ENCODE measurements at regions not wholly inside any gene's neighbourhood (a gene's known extent, or its start where the extent isn't known, plus 50 kb on each side); places are given as distances from the start of the nearest gene placed in this dataset.
"Not testable (repeated sequence)": the region's sequence is repeated elsewhere in the genome, so short reads cannot be mapped to it uniquely, and the experiment has no call there.

GRCh38 chr2:91536109-91536508 is 2844.6 kb downstream of the RPIA start:
- H3K27me3 ChIP-seq (ENCODE audit: control insufficient read depth in 2 of 2, insufficient read depth in 2 of 2, low read length in 2 of 2); H3K4me2 ChIP-seq (replicated peaks; ENCODE audit: extremely low read depth, low read length, poor library complexity, severe bottlenecking); H2AFZ ChIP-seq (ENCODE audit: insufficient read depth, low read depth, low read length, poor library complexity, severe bottlenecking); H3K36me3 Mint-ChIP-seq; H3K27ac ChIP-seq (ENCODE audit: low read depth in 1 of 2, low read length in 2 of 2); H3K27me3 Mint-ChIP-seq (ENCODE audit: low read depth in 3 of 3); DNase-seq; H3K4me3 ChIP-seq (replicated peaks in 1 of 3; ENCODE audit: low read depth in 2 of 3, low read length in 3 of 3); H4K20me1 ChIP-seq (ENCODE audit: insufficient read depth, low read length); H3K9me3 Mint-ChIP-seq; H3K27ac Mint-ChIP-seq; intact Hi-C loops (cut with micrococcal nuclease); H3K4me3 Mint-ChIP-seq; H3K9ac ChIP-seq (ENCODE audit: insufficient read depth, low read length, poor library complexity, severe bottlenecking); H3K4me1 Mint-ChIP-seq; H3K4me1 ChIP-seq (ENCODE audit: control insufficient read depth in 1 of 2, insufficient read depth in 2 of 2, low read length in 2 of 2); H3K9me3 ChIP-seq (replicated peaks in 1 of 2; ENCODE audit: control insufficient read depth in 1 of 2, insufficient read depth in 1 of 2, low read length in 2 of 2); H3K36me3 ChIP-seq (replicated peaks in 1 of 2; ENCODE audit: control insufficient read depth in 1 of 2, insufficient read depth in 2 of 2, low read length in 2 of 2); H3K79me2 ChIP-seq (ENCODE audit: insufficient read depth, low read length): not testable (repeated sequence)
- no CpG with 5 or more reads among the region's 7 CpGs for WGBS (ENCODE audit: insufficient coverage)

- H3K27ac Mint-ChIP-seq; H3K27ac ChIP-seq (ENCODE audit: low read depth in 1 of 2, low read length in 2 of 2); H4K20me1 ChIP-seq (ENCODE audit: insufficient read depth, low read length); H3K9ac ChIP-seq (ENCODE audit: insufficient read depth, low read length, poor library complexity, severe bottlenecking); H3K36me3 ChIP-seq (replicated peaks in 1 of 2; ENCODE audit: control insufficient read depth in 1 of 2, insufficient read depth in 2 of 2, low read length in 2 of 2); H3K4me3 ChIP-seq (replicated peaks in 1 of 3; ENCODE audit: low read depth in 2 of 3, low read length in 3 of 3); H3K36me3 Mint-ChIP-seq; H3K79me2 ChIP-seq (ENCODE audit: insufficient read depth, low read length); H3K9me3 ChIP-seq (replicated peaks in 1 of 2; ENCODE audit: control insufficient read depth in 1 of 2, insufficient read depth in 1 of 2, low read length in 2 of 2); H2AFZ ChIP-seq (ENCODE audit: insufficient read depth, low read depth, low read length, poor library complexity, severe bottlenecking); H3K4me2 ChIP-seq (replicated peaks; ENCODE audit: extremely low read depth, low read length, poor library complexity, severe bottlenecking); H3K4me1 Mint-ChIP-seq; H3K27me3 ChIP-seq (ENCODE audit: control insufficient read depth in 2 of 2, insufficient read depth in 2 of 2, low read length in 2 of 2); H3K4me3 Mint-ChIP-seq; H3K27me3 Mint-ChIP-seq (ENCODE audit: low read depth in 3 of 3); intact Hi-C loops (cut with micrococcal nuclease); DNase-seq; H3K4me1 ChIP-seq (ENCODE audit: control insufficient read depth in 1 of 2, insufficient read depth in 2 of 2, low read length in 2 of 2); H3K9me3 Mint-ChIP-seq: not testable (repeated sequence)
- 84% methylated on average over 7 of the region's 17 CpGs for WGBS (ENCODE audit: insufficient coverage)
These were observed 2845.2 kb downstream of the RPIA start for GRCh38 chr2:91536549-91537263.

GRCh38 chr2:91549316-91549715 is 2857.8 kb downstream of the RPIA start:
- H3K27me3 ChIP-seq (ENCODE audit: control insufficient read depth in 2 of 2, insufficient read depth in 2 of 2, low read length in 2 of 2); H3K79me2 ChIP-seq (ENCODE audit: insufficient read depth, low read length); DNase-seq; H3K27me3 Mint-ChIP-seq (ENCODE audit: low read depth in 3 of 3); intact Hi-C loops (cut with micrococcal nuclease); H3K4me2 ChIP-seq (replicated peaks; ENCODE audit: extremely low read depth, low read length, poor library complexity, severe bottlenecking); H3K4me1 Mint-ChIP-seq; H3K36me3 ChIP-seq (replicated peaks in 1 of 2; ENCODE audit: control insufficient read depth in 1 of 2, insufficient read depth in 2 of 2, low read length in 2 of 2); H3K9ac ChIP-seq (ENCODE audit: insufficient read depth, low read length, poor library complexity, severe bottlenecking); H3K4me3 ChIP-seq (replicated peaks in 1 of 3; ENCODE audit: low read depth in 2 of 3, low read length in 3 of 3); H3K9me3 Mint-ChIP-seq; H3K4me3 Mint-ChIP-seq; H2AFZ ChIP-seq (ENCODE audit: insufficient read depth, low read depth, low read length, poor library complexity, severe bottlenecking); H3K36me3 Mint-ChIP-seq; H4K20me1 ChIP-seq (ENCODE audit: insufficient read depth, low read length); H3K27ac Mint-ChIP-seq; H3K9me3 ChIP-seq (replicated peaks in 1 of 2; ENCODE audit: control insufficient read depth in 1 of 2, insufficient read depth in 1 of 2, low read length in 2 of 2); H3K27ac ChIP-seq (ENCODE audit: low read depth in 1 of 2, low read length in 2 of 2); H3K4me1 ChIP-seq (ENCODE audit: control insufficient read depth in 1 of 2, insufficient read depth in 2 of 2, low read length in 2 of 2): not testable (repeated sequence)
- WGBS (ENCODE audit: insufficient coverage) = 87% methylated on average over 6 of the region's 6 CpGs

GRCh38 chr2:91558234-91558633 is 2866.8 kb downstream of the RPIA start:
- H3K27ac Mint-ChIP-seq; H3K4me3 Mint-ChIP-seq; H3K27ac ChIP-seq (ENCODE audit: low read depth in 1 of 2, low read length in 2 of 2); H3K4me1 Mint-ChIP-seq; H4K20me1 ChIP-seq (ENCODE audit: insufficient read depth, low read length); H3K4me3 ChIP-seq (replicated peaks in 1 of 3; ENCODE audit: low read depth in 2 of 3, low read length in 3 of 3); intact Hi-C loops (cut with micrococcal nuclease); H3K79me2 ChIP-seq (ENCODE audit: insufficient read depth, low read length); DNase-seq; H3K4me2 ChIP-seq (replicated peaks; ENCODE audit: extremely low read depth, low read length, poor library complexity, severe bottlenecking); H3K4me1 ChIP-seq (ENCODE audit: control insufficient read depth in 1 of 2, insufficient read depth in 2 of 2, low read length in 2 of 2); H3K9me3 Mint-ChIP-seq; H3K9me3 ChIP-seq (replicated peaks in 1 of 2; ENCODE audit: control insufficient read depth in 1 of 2, insufficient read depth in 1 of 2, low read length in 2 of 2); H2AFZ ChIP-seq (ENCODE audit: insufficient read depth, low read depth, low read length, poor library complexity, severe bottlenecking); H3K27me3 Mint-ChIP-seq (ENCODE audit: low read depth in 3 of 3); H3K36me3 ChIP-seq (replicated peaks in 1 of 2; ENCODE audit: control insufficient read depth in 1 of 2, insufficient read depth in 2 of 2, low read length in 2 of 2); H3K9ac ChIP-seq (ENCODE audit: insufficient read depth, low read length, poor library complexity, severe bottlenecking); H3K27me3 ChIP-seq (ENCODE audit: control insufficient read depth in 2 of 2, insufficient read depth in 2 of 2, low read length in 2 of 2); H3K36me3 Mint-ChIP-seq: not testable (repeated sequence)
